NCI-H2196 (cell line): ENCODE measurements at regions not wholly inside any gene's neighbourhood (a gene's known extent, or its start where the extent isn't known, plus 50 kb on each side); places are given as distances from the start of the nearest gene placed in this dataset.
"Not testable (repeated sequence)": the region's sequence is repeated elsewhere in the genome, so short reads cannot be mapped to it uniquely, and the experiment has no call there.

Experiments
- DNase-seq: peaks from one replicate; lab custom pipeline; 2025; ENCODE audit not compliant: unreplicated experiment; lab: John Stamatoyannopoulos, UW

DNA sequence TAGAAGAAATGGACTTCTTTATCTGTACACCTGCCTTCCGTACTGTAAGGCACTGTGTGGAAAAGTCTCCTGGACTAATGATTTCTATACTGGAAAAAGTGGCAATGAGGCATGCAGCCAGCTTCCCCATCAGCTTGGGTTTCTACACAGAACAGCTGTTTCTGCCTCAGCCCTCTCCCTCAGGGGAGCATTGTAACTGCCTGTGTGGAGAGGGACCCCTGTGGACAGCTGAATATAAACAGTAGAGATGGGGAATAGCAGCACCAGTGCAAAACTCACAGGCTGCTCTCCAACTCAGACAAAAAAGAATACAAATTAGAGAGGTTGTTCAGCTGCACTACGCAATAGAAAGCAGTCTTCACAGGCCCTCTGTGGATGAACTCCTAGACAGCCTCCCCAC lies 451.3 kb upstream of the MBL2 start:
- no peak for DNase-seq

- DNase-seq = no peak
These were observed 450.2 kb upstream of the MBL2 start for GRCh38 chr10:53222806-53223205.

DNA sequence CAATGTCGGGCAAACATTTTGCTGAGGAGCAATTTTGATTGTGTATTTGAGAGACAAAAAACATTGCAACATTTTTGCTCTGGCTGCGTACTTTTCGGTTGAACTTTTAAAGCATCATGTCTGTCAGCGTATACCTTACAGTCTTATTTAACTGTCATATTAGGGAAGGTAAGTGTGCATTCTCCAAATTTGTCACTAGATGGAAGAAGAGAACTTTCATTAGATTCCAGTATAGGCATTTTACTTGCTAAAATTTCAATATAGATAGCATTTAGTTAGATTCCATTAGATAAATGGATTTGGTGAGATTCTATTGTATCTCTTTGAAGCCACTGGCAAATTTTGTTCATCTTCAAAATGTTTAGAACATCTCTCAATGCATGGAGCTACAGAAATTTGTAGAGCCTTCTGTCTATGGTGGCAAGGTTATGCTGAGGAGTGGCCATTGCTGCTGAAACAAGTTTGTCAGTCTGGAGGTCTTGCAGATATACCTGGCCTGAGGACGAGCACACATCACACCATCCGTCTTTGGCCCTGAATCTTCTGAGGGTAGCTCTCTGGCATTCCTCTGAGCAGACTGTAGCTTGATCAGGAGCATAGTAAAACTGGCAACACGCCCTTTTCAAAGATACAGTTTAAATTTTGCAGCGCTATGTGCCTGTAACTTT lies 437.5 kb upstream of the MBL2 start:
- DNase-seq = no peak

DNA sequence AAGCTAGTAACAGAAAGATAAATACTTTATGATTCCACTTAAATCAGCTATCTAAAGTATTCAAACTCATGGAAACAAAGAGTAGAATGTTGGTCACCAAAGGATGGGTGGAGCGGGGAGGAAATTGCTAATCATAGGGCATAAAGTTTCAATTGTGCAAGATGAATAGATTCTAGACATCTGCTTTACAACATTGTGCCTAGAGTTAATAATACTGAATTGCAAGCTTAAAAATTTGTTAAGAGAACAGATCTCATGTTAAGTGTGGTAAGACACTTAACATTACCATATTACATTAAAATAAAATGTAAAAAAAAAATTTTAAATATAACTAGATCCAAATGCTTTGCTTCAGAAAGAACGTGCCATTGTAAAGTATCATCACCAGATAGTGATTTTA lies 411.1 kb upstream of the MBL2 start:
- no peak for DNase-seq

DNA sequence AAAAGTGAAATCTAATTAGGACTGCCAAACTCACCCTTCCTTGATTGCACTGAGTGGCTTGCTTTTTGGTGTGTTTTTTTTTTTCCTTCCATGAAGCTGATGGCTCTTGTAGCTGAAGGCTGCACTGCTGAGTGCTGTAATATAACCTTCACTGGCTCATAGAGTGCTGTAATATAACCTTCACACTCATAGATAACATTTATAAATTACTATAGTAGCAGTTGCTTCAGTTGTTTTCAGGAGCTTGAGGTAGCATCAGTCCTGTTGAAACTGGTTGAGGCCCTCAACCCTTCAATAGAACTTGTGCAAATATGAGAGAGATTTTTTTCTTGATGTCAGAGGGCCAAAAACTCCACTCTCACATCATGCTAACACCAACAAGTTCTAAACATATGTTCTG lies 404.9 kb upstream of the MBL2 start:
- DNase-seq = no peak

DNA sequence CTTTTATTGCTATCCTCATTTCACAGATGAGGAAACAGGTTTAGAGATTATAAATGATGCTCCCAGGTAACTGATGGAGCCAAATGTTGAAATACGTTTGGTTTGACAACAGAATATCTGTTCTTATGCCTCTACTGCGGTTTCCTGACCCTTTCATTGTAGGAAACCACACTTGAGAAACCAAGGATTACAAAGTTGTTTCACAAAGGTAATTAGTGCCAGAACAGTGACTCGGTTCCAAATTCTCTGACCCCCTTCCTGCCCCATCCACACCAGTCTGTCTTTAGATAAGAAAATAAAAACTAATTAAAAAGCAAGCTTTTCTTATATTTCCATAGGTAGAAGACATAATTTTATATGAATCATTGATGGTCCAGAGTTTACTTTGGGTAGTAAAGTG lies 393.7 kb upstream of the MBL2 start:
- DNase-seq = no peak

GRCh38 chr10:53162856-53163255 lies 390.3 kb upstream of the MBL2 start:
- DNase-seq = no peak

DNA sequence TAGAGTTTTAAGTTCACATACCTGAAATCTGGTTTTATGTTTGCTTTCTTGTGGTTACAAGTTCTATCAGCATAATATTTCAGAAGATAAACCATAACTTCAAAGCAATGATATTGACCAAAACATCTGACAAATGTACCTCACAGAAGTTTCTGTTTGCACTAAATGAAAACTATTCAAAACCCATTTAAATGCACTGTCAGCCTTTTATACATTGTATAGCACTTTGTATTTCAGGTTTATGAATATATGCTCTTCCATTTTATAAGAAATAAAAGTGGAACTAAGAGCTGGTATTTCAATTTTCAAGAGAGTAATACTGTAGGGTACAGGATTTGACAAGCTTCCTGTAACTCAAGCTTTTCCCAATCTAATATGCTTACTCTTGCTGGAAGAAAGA lies 388.6 kb upstream of the MBL2 start:
- no peak for DNase-seq

GRCh38 chr10:53155674-53156073 lies 383.1 kb upstream of the MBL2 start:
- not testable (repeated sequence) for DNase-seq

GRCh38 chr10:53153831-53154230 lies 381.2 kb upstream of the MBL2 start:
- no peak for DNase-seq

DNA sequence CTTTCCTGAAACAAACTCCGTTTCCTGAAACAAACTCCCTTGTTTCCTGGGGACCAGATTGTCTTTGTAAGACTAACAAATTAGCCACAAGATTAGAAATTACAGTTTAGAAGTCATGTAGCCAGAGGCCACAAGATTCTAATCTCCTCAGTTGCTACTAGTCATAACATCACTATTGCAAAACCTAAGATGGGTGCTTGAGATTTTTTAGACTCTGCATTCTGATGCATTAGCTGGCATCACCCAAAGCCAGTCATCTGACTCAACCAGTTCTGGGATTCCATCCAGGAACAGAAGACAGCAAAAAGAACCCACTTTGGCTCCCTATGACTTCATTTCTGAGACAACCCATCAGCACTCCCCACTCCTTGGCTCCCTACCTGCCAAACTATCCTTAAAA lies 367.9 kb upstream of the MBL2 start:
- DNase-seq = no peak

- DNase-seq = no peak
These were observed 363.3 kb upstream of the MBL2 start for GRCh38 chr10:53135897-53136253.

- DNase-seq = no peak
These were observed 362.8 kb upstream of the MBL2 start for GRCh38 chr10:53135213-53135896.

GRCh38 chr10:53134050-53134449 lies 361.5 kb upstream of the MBL2 start:
- DNase-seq = no peak

- no peak for DNase-seq
These were observed 357.8 kb upstream of the MBL2 start for GRCh38 chr10:53130337-53130736.

GRCh38 chr10:53127686-53128085 lies 355.1 kb upstream of the MBL2 start:
- DNase-seq = no peak

DNA sequence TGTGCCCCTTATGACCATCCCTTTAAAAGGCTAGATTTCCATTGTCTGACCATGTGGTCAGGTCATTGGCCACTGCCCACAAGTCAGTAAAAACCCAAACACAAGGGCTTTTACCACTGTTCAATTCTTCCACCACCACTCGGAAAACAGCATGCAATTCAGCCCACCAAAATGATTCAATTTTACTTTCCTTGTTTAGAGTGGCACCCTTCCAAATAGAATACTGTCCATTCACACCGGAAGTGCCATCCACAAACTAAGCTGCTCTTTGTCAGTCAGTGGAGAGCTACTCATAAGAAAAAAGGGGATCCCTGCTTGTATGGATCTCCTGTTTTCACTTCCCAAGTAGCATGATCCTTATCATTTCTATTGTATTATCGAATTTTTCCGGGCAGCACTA lies 350.7 kb upstream of the MBL2 start:
- DNase-seq = no peak

DNA sequence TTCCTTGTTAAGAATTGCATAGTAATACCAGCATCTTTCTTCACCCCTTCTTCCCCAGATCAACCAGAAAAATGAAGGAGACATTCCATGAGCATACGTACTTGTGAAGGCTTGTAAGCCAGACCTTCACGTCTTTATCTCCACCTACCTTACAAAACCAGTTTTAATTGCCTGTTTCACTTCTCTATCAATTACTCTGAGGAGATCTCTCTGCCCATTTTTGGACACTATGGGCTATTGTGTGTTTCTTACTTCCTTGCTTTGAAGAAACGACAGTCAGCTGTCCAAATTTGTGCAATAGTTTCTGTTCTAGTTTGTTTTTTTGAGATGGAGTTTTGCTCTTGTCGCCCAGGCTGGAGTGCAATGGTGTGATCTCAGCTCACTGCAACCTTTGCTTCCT lies 349.7 kb upstream of the MBL2 start:
- no peak for DNase-seq

GRCh38 chr10:53115660-53116059 lies 343.1 kb upstream of the MBL2 start:
- DNase-seq = no peak

- no peak for DNase-seq
These were observed 338.9 kb upstream of the MBL2 start for GRCh38 chr10:53111529-53111928.

DNA sequence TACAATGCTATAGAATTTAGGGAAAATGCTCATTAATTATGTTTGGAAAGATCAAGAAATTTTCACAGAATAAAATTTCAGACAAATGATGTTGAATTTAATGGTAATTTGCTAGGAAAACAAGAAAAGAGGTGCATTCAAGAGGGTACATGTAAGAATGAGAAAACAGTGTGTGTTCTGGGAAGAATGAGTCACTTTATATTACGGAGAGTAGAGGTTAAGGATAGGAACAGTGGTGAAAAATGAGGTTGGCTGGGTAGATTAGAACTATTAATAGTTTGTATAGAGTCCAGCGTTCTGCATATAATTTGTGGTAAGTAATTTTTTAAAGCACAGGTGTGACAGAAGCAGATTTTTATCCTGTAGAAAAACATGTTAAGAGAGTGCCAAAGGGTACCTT lies 336.7 kb upstream of the MBL2 start:
- no peak for DNase-seq

- no peak for DNase-seq
These were observed 335.8 kb upstream of the MBL2 start for GRCh38 chr10:53108317-53108934.

- no peak for DNase-seq
These were observed 335.1 kb upstream of the MBL2 start for GRCh38 chr10:53107711-53108110.
